ENCODE measurements at regions not wholly inside any gene's neighbourhood (a gene's known extent, or its start where the extent isn't known, plus 50 kb on each side); places are given as distances from the start of the nearest gene placed in this dataset.

DNA sequence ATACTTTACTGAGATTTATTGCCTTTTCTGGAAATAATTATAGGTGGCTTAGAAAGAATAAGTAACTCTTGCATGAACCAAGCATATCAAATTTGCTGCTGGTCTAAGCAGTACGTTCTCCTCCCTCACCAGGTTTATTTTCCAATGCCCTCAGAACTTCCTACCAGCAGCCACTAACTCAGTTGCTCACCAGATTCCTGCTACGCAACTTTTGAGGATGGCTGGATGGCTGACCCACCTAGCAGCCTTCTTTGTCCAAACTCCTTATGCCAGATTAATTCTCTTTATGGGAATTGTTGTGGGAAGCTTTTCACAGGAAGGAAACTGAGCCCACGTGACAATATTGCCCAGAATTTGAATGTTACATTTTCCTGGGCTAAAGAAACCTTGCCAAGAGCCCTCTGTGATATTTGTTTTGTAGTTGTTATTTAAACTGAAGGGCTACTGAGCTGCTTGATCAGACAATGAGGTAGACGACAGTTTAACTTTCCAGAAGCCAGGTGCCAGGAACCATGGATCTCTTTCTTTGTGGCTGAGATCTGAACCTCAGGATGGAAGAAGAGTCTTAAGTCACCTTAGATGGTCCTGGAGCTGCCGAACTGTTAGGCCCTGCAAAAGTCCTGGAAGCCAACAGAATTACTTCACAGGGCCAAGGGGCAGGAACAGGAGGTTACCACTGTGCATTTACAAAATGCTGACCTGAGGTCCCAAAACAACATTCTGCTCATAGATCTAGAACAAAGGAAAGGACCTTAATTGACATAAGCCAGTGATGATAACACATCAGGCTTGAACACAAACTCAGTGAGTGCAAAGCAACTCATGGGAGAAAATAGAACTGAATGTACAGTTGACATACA lies 85.5 kb upstream of the ATP1A1 start:
- TF ChIP-seq CTCF (IDR thresholded peaks at IDR 0.05) (no peak), POLR2A (IDR thresholded peaks at IDR 0.05) (no peak)

All from testis (tissue), 2 donors.